H1 (cell line): ENCODE measurements at regions not wholly inside any gene's neighbourhood (a gene's known extent, or its start where the extent isn't known, plus 50 kb on each side); places are given as distances from the start of the nearest gene placed in this dataset.

Experiments
- BRCA1 ChIP-seq: IDR thresholded peaks from 2 replicates; pipeline ENCODE4 v1.6.1; 2012; ENCODE audit warnings: low read depth, low read length, improper control_type of control experiment
- CBX5 ChIP-seq: fragments of 300-800, 300-1000 bp; sonication (generic); IDR thresholded peaks from 2 replicates; pipeline ENCODE4 v1.7.1; 2016; ENCODE audit warnings: antibody characterized with exemption, low read length, low read depth
- KDM1A ChIP-seq: fragments of 200-600, 300-600 bp; sonication (generic); IDR thresholded peaks from 2 replicates; pipeline ENCODE4 v1.7.1; 2016; ENCODE audit warnings: mild to moderate bottlenecking, low read length, borderline replicate concordance
- SIN3A ChIP-seq, 2 experiments: IDR thresholded peaks in 1 of 2; conservative IDR thresholded peaks in 1 of 2; 2 replicates each; pipeline ENCODE4 v1.6.1; 2011 to 2012; ENCODE audit warnings: low read length in 2 of 2, improper control_type of control experiment in 1 of 2, low read depth in 1 of 2, mild to moderate bottlenecking in 1 of 2

DNA sequence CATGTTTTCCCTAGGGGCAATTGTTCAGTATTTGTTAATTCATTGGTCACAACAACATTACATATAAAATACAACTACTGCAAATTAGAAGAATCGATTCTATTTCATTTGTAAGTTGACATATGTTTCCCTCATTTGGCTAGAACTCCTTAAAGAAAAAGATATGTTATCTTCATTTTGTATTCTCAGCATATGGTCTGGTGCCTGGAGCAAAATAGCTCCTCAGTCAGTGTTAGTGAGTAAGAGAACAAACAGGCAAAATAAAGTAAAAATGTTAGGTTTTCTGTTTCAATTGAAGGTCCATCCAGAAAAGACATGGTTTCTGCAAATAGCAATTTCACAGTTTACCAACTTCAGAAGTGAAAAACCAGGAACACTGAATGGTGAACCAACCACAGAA is 1343.1 kb downstream of the ROBO1 start (continued):
- TF ChIP-seq SIN3A (conservative IDR thresholded peaks at IDR 0.05 in 1 of 2, IDR thresholded peaks at IDR 0.05 in 1 of 2; ENCODE audit: low read depth in 1 of 2, low read length in 2 of 2) = no peak
- TF ChIP-seq CBX5 = no peak
- TF ChIP-seq BRCA1 = no peak
- no peak for TF ChIP-seq KDM1A
